Stimulated activated CD4-positive, alpha-beta T cell treated with anti-CD3 and anti-CD28 coated beads, Interleukin-15, amount 100 ng/mL, for 24 hours (primary cell): ENCODE measurements at regions not wholly inside any gene's neighbourhood (a gene's known extent, or its start where the extent isn't known, plus 50 kb on each side); places are given as distances from the start of the nearest gene placed in this dataset.
"Not testable (repeated sequence)": the region's sequence is repeated elsewhere in the genome, so short reads cannot be mapped to it uniquely, and the experiment has no call there.

Source experiments
- DNase-seq: peaks from one replicate; pipeline ENCODE4 v3.0.0-alpha.2; 2020

GRCh38 chr4:189228726-189229125 lies 711.9 kb upstream of the FRG1 start:
- no peak for DNase-seq

GRCh38 chr4:189232274-189232673 lies 708.4 kb upstream of the FRG1 start:
- no peak for DNase-seq

DNA sequence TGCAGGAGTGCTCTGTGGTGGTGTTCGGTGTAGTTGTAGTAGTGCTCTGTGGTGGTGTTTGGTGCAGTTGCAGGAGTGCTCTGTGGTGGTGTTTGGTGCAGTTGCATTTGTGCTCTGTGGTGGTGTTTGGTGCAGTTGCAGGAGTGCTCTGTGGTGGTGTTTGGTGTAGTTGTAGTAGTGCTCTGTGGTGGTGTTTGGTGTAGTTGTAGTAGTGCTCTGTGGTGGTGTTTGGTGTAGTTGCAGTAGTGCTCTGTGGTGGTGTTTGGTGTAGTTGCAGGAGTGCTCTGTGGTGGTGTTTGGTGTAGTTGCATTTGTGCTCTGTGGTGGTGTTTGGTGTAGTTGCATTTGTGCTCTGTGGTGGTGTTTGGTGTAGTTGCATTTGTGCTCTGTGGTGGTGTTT lies 706.9 kb upstream of the FRG1 start:
- not testable (repeated sequence) for DNase-seq

GRCh38 chr4:189234948-189235347 lies 705.7 kb upstream of the FRG1 start:
- not testable (repeated sequence) for DNase-seq

DNA sequence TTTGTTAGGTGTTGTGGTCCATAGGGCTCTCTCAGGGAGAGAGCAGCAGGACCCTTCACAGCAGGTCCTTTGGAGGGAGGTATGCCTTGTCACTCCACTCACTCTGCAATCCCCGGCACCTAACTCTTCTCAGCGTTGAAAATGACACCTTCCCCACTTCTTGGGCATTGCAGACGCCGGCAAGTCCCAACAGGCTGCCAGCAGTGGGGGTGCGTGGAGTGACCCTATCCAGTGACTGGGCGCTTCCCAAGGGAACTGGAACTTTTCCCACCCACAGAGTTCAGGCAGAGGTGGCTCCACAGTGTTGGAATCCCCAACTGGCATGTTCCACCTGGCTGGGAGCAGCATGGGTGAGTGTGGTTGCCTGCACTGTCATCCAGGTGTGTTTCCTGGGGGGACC lies 705.1 kb upstream of the FRG1 start:
- DNase-seq = no peak

GRCh38 chr4:189236321-189236720 lies 704.4 kb upstream of the FRG1 start:
- DNase-seq = not testable (repeated sequence)

- DNase-seq = no peak
These were observed 703.3 kb upstream of the FRG1 start for GRCh38 chr4:189237340-189237739.

DNA sequence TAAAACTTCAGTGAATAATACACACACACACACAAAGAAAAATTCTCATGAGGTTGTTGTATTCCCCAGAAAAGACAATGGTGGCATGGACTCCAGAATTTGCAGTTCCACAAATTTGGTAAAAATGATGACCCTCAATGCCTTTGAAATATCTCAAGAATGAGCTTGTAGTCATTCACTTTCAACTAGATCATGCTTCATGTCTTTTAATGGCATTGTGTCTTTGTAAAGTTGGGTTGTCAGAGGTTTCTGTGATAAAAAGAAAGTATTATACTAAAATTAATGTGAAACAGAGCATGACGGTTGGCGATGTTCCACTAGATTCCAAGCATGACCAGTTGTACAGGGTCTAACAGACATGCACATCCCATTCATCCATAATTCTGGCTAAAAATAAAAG lies 685.0 kb upstream of the FRG1 start:
- DNase-seq = no peak

- no peak for DNase-seq
These were observed 679.2 kb upstream of the FRG1 start for GRCh38 chr4:189261475-189261874.

DNA sequence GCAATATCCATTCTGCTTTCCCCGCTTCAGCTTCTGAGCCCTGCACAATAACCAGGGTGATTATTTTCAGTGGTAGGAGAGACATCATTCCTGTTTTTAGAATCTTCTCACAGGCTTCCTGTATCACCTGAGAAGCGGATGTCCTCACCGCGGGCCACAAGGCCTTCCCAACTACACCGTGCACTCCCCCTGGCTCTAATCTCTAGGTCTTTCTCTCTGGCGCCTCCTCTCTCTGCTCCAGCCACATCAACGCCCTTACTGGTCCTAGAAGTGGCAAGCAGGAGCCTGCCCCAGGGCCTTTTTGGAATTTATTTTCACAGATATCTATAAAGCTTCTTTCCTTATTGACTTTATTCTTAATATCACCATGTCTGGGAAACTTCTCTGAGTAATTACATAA lies 675.2 kb upstream of the FRG1 start:
- no peak for DNase-seq

DNA sequence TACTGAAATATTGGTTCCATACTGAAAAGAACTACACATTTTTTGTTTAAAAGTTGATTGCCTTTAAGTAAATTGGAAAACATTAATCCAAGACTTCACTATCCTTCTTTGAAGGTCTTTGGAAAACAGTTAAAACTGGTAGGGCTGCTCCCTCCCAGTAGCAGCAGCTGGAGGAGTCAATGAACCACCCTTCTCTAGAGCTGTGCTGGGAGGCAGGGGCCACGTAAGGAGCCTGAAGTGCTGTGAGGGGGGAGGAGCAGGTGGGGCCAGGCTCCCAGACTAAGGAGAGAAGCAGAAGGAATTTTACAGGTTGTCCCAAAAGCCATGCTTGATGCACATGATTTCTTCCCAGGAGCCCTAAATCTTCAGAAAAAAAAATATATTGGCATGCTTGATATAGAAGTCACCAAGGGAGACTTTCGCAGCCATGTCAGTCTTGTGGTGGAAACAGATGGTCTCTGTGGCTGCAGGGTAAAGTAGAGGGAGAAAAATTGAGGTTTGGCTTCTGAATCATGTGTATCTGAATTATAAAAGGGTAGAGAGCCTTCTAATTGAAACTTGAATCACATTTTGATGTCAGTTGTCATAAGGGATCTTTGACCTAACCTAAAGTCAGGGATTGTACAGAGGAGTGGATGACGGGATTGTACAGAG lies 673.2 kb upstream of the FRG1 start:
- DNase-seq = no peak

- DNase-seq = no peak
These were observed 662.0 kb upstream of the FRG1 start for GRCh38 chr4:189278597-189279165.

GRCh38 chr4:189279188-189279587 lies 661.5 kb upstream of the FRG1 start:
- no peak for DNase-seq

GRCh38 chr4:189285377-189285776 lies 655.3 kb upstream of the FRG1 start:
- DNase-seq = no peak

- DNase-seq = no peak
These were observed 648.7 kb upstream of the FRG1 start for GRCh38 chr4:189291939-189292338.

DNA sequence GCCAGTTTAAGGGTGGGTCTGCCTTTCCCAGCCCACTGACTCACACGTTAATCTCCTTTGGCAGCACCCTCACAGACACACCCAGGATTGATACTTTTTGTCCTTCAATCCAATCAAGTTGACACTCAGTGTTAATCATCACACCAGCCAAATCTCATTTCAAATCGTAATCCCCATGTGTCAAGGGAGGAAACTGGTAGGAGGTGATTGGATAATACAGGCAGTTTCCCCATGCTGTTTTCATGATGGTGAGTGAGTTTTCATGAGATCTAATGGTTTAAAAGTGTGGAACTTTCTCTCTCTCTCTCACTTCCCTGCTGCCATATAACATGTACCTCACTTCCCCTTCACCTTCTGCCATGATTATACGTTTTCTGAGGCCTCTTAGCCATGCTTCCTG lies 647.2 kb upstream of the FRG1 start:
- no peak for DNase-seq

- DNase-seq = no peak
These were observed 646.1 kb upstream of the FRG1 start for GRCh38 chr4:189294574-189294973.

GRCh38 chr4:189299706-189300105 lies 641.0 kb upstream of the FRG1 start:
- DNase-seq = no peak

- DNase-seq = no peak
These were observed 639.0 kb upstream of the FRG1 start for GRCh38 chr4:189301692-189302091.

- DNase-seq = no peak
These were observed 638.0 kb upstream of the FRG1 start for GRCh38 chr4:189302719-189303118.

DNA sequence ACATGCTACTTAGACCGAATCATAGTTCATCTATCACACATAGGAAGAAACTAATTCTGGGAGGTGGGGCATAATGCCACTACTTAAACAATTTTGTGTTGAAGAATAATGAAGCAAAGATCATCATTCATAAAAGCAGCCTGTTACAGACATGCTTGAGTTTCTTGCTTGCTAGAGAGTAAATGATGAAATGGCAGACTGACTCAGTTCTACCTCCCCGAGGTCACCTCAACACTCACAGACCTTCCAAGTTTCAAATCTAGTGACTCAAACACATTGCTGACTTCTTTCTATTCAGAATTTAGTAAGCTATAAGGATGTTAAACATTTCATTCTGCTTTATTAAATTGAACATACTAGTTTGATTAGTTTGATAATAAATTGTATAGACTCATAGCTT lies 636.5 kb upstream of the FRG1 start:
- DNase-seq = no peak

DNA sequence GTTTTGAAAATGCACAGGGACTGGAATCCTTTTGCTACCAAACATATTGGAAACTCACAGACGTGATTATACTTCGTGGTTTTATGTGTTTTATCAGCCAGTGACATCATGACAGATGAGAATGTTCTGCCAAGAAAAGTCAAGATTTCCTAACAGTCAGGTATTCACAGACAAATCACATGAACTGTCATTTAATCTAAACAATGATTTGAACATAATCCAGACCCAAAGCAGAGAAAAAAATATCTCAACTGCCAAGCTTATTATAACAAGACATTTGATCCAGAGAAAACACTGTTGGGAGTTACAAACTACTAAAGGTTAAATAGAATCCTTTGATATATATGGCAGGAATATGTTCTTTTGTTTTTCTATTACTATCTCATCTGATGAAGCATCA lies 635.9 kb upstream of the FRG1 start:
- no peak for DNase-seq

DNA sequence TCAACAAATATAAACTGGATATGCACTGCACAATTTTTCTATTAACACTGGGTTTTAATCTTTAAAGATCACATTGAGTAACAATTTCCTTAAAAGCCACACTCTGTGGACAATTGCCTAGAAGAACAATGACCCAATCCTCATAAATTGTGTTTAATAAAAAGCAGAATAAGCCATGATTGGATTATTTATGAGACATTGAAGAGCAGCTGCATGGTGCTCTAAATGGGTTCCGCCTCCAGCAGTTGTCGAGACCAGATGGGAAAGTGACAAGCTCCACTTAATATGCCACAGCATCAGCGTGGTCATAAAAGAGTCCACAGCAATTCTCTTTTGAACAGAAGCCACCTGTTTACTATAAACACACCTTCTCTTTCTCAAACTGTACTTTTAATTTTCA lies 635.2 kb upstream of the FRG1 start:
- DNase-seq = no peak

GRCh38 chr4:189311251-189311650 lies 629.4 kb upstream of the FRG1 start:
- no peak for DNase-seq

DNA sequence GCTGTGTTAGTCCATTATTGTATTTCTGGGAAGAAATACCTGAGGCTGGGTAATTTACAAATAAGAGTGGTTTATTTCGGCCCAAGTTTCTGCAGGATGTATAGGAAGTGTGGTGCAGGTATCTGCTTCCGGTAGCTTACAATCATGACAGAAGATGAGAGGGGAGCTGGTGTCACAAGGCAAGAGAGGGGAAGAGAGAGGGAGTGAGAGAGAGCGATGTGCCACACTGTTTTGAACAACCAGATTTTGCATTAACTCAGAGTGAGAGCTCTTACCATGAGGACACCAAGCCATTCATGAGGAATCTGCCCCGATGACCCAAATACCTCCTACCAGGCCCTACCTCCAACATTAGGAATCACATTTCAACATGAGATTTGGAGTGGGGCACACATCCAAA lies 627.6 kb upstream of the FRG1 start:
- DNase-seq = no peak
